ENCODE measurements at regions not wholly inside any gene's neighbourhood (a gene's known extent, or its start where the extent isn't known, plus 50 kb on each side); places are given as distances from the start of the nearest gene placed in this dataset.
A peak's percentile ranks its signal among the peaks of the same experiment; 100 is the strongest.

GRCh38 chr4:136687118-136687517, 845.2 kb downstream of the PCDH18 start:
- H4K91ac ChIP-seq (ENCODE audit: insufficient read depth, low read depth, low read length), result no peak overlapping the region
- ChIA-PET CTCF (interaction anchor here (1.5 kb wide), 1 partner anchor 178 kb away, joined by 5 read pairs; no protein-coding TSS in a partner anchor), POLR2A (ENCODE audit: unreplicated experiment) (no interaction called here)
- H2AK5ac ChIP-seq (ENCODE audit: low read depth, low read length), result no peak overlapping the region
- no peak overlapping the region for H2AFZ ChIP-seq (replicated peaks; ENCODE audit: low read length, poor library complexity)
- intact Hi-C loops (cut with micrococcal nuclease) (loop anchor here (2.0 kb wide), 1 partner anchor 178 kb away; no protein-coding TSS in a partner anchor), dilution Hi-C loops (cut with HindIII; ENCODE audit: low sequenced_read_pairs, unreplicated experiment) (no loop called here), in situ Hi-C loops (cut with MboI; ENCODE audit: low sequenced_read_pairs) (no loop called here)
- no TSS peak for BruUV-seq (replicated peaks)
- DNase-seq (no peak), ATAC-seq (ENCODE audit: low read depth) (peak; percentile 44; the same call in 1 of the 2 replicates)
- no peak overlapping the region for H2BK20ac ChIP-seq (ENCODE audit: low read depth, low read length)
- H3K56ac ChIP-seq (ENCODE audit: extremely low read depth, insufficient read depth, low read length), result no peak overlapping the region
- H3K18ac ChIP-seq (ENCODE audit: low read depth, low read length), result no peak overlapping the region
- no peak overlapping the region for H3K4ac ChIP-seq (ENCODE audit: low read depth, low read length)
- no peak overlapping the region for H2AK9ac ChIP-seq (replicated peaks; ENCODE audit: low read depth, low read length, poor library complexity)
- no peaks in the 10 kb centered on the region for H3K36me3 ChIP-seq (ENCODE audit: control insufficient read depth, insufficient read depth, low read length)
- H2BK120ac ChIP-seq (ENCODE audit: low read depth, low read length), result no peak overlapping the region
- H3K4me1 ChIP-seq (ENCODE audit: control insufficient read depth, insufficient read depth, low read length), result no peaks in the 10 kb centered on the region
- H3K9ac ChIP-seq (ENCODE audit: low read depth, low read length), result no peak overlapping the region
- no peak overlapping the region for H3K4me3 ChIP-seq (ENCODE audit: insufficient read depth, low read depth, low read length)
- no peaks in the 10 kb centered on the region for H3K9me1 ChIP-seq (ENCODE audit: insufficient read depth, low read length)
- no peak overlapping the region for H4K8ac ChIP-seq (ENCODE audit: low read depth in 2 of 2, low read length in 2 of 2)
- H4K5ac ChIP-seq (ENCODE audit: low read depth, low read length), result no peak overlapping the region
- no peak overlapping the region for H2BK15ac ChIP-seq (ENCODE audit: low read depth, low read length)
- H3K79me1 ChIP-seq (ENCODE audit: low read depth in 1 of 2, low read length in 2 of 2), result no peaks in the 10 kb centered on the region
- TF ChIP-seq RAD21 (IDR thresholded peaks at IDR 0.05; ENCODE audit: low read length) (peak; percentile 30; the same call in 1 of the 2 replicates), USF2 (IDR thresholded peaks at IDR 0.05; ENCODE audit: low read depth, low read length) (no peak), ELK1 (IDR thresholded peaks at IDR 0.05; ENCODE audit: borderline replicate concordance, low read depth, low read length) (no peak), CTCF (conservative IDR thresholded peaks at IDR 0.05; ENCODE audit: low read depth, low read length) (peak; percentile 30; the same call in 1 of the 2 replicates)
- no peak overlapping the region for H3K4me2 ChIP-seq (ENCODE audit: low read depth, low read length)
- WGBS, 2 experiments (ENCODE audit: extremely low coverage in 2 of 2, insufficient read length in 1 of 2), result 100% methylated on average over 2 of the region's 6 CpGs; no CpG with 5 or more reads in 1 of the 2 experiments
- no peaks in the 10 kb centered on the region for H3K9me3 ChIP-seq (ENCODE audit: control insufficient read depth, insufficient read depth, low read length)
- no peak overlapping the region for H3K14ac ChIP-seq (replicated peaks; ENCODE audit: low read depth, low read length)
- H4K20me1 ChIP-seq (ENCODE audit: insufficient read depth, low read length), result no peaks in the 10 kb centered on the region
- H3K23ac ChIP-seq (ENCODE audit: low read depth, low read length), result no peak overlapping the region
- no peaks in the 10 kb centered on the region for H3K27me3 ChIP-seq (ENCODE audit: control insufficient read depth, insufficient read depth, low read length)
- no peak overlapping the region for H3K27ac ChIP-seq (ENCODE audit: insufficient read depth, low read length)
- H2BK5ac ChIP-seq (ENCODE audit: low read depth, low read length, poor library complexity, severe bottlenecking), result no peak overlapping the region

Measured in IMR-90 (cell line).